CD4-positive, alpha-beta T cell treated with Interleukin-12 subunit alpha and Interleukin-12 subunit beta, for 1 hour (primary cell): ENCODE measurements at regions not wholly inside any gene's neighbourhood (a gene's known extent, or its start where the extent isn't known, plus 50 kb on each side); places are given as distances from the start of the nearest gene placed in this dataset.
"Not testable (repeated sequence)": the region's sequence is repeated elsewhere in the genome, so short reads cannot be mapped to it uniquely, and the experiment has no call there.

Experiments used
- DNase-seq: peaks from one replicate; pipeline ENCODE4 v3.0.0-alpha.2; 2020

GRCh38 chr14:103232031-103232808, 101.8 kb upstream of the EIF5 start:
- no peak for DNase-seq

GRCh38 chr14:103232831-103233319, 101.2 kb upstream of the EIF5 start:
- no peak for DNase-seq

- no peak for DNase-seq
These were observed 100.7 kb upstream of the EIF5 start for GRCh38 chr14:103233328-103233727.

GRCh38 chr14:103234826-103235225, 99.2 kb upstream of the EIF5 start:
- DNase-seq: not testable (repeated sequence)

GRCh38 chr14:103235506-103235905, 98.5 kb upstream of the EIF5 start:
- not testable (repeated sequence) for DNase-seq

GRCh38 chr14:103239751-103240150, 94.3 kb upstream of the EIF5 start:
- DNase-seq: no peak

- no peak for DNase-seq
These were observed 92.5 kb upstream of the EIF5 start for GRCh38 chr14:103241531-103241930.

- no peak for DNase-seq
These were observed 90.0 kb upstream of the EIF5 start for GRCh38 chr14:103243764-103244737.

- not testable (repeated sequence) for DNase-seq
These were observed 88.4 kb upstream of the EIF5 start for GRCh38 chr14:103245624-103246031.

- no peak for DNase-seq
These were observed 88.0 kb upstream of the EIF5 start for GRCh38 chr14:103246070-103246469.

GRCh38 chr14:103247169-103247606, 86.8 kb upstream of the EIF5 start:
- no peak for DNase-seq

- DNase-seq: no peak
These were observed 83.9 kb upstream of the EIF5 start for GRCh38 chr14:103250181-103250580.

GRCh38 chr14:103250874-103251273, 83.2 kb upstream of the EIF5 start:
- DNase-seq: no peak

GRCh38 chr14:103255555-103255954, 78.5 kb upstream of the EIF5 start:
- no peak for DNase-seq

- DNase-seq: no peak
These were observed 77.6 kb upstream of the EIF5 start for GRCh38 chr14:103256406-103256805.

GRCh38 chr14:103257211-103257962, 76.7 kb upstream of the EIF5 start:
- no peak for DNase-seq

- no peak for DNase-seq
These were observed 75.8 kb upstream of the EIF5 start for GRCh38 chr14:103258211-103258610.

- no peak for DNase-seq
These were observed 74.9 kb upstream of the EIF5 start for GRCh38 chr14:103259184-103259583.

GRCh38 chr14:103259801-103260628, 74.0 kb upstream of the EIF5 start:
- DNase-seq: no peak

- no peak for DNase-seq
These were observed 73.4 kb upstream of the EIF5 start for GRCh38 chr14:103260629-103261124.

- DNase-seq: no peak
These were observed 66.7 kb upstream of the EIF5 start for GRCh38 chr14:103267226-103267910.
